Right lung (tissue), 2 donors: ENCODE measurements at regions not wholly inside any gene's neighbourhood (a gene's known extent, or its start where the extent isn't known, plus 50 kb on each side); places are given as distances from the start of the nearest gene placed in this dataset.
"Not testable (repeated sequence)": the region's sequence is repeated elsewhere in the genome, so short reads cannot be mapped to it uniquely, and the experiment has no call there.

Experiments used
- DNase-seq, 2 donors: peaks; one replicate each; pipeline ENCODE4 v3.0.0-alpha.2; 2013

GRCh38 chr1:176396604-176397395 lies 66.2 kb upstream of the PAPPA2 start:
- not testable (repeated sequence) for DNase-seq

GRCh38 chr1:176391621-176392020 lies 71.4 kb upstream of the PAPPA2 start:
- no peak for DNase-seq

GRCh38 chr1:176384841-176385240 lies 78.1 kb upstream of the PAPPA2 start:
- DNase-seq, result no peak

GRCh38 chr1:176382163-176382562 lies 80.8 kb upstream of the PAPPA2 start:
- no peak for DNase-seq

- DNase-seq, result no peak
Observed at GRCh38 chr1:176379626-176380339, 83.2 kb upstream of the PAPPA2 start.

- peak; percentile 47 to 63 for DNase-seq
Observed at GRCh38 chr1:176374967-176375569, 87.9 kb upstream of the PAPPA2 start.

- no peak for DNase-seq
Observed at GRCh38 chr1:176364236-176364905, 98.6 kb upstream of the PAPPA2 start.

GRCh38 chr1:176349135-176349715 lies 113.8 kb upstream of the PAPPA2 start:
- not testable (repeated sequence) for DNase-seq

- DNase-seq, result no peak
Observed at GRCh38 chr1:176341656-176342055, 121.3 kb upstream of the PAPPA2 start.

- no peak for DNase-seq
Observed at GRCh38 chr1:176338877-176339276, 124.1 kb upstream of the PAPPA2 start.

GRCh38 chr1:176330782-176331181 lies 123.7 kb upstream of the COP1 start:
- no peak for DNase-seq

GRCh38 chr1:176325664-176326063 lies 118.6 kb upstream of the COP1 start:
- no peak for DNase-seq

- DNase-seq, result no peak
Observed at GRCh38 chr1:176323472-176323871, 116.4 kb upstream of the COP1 start.

GRCh38 chr1:176315519-176316220 lies 108.6 kb upstream of the COP1 start:
- no peak for DNase-seq

GRCh38 chr1:176296602-176297001 lies 89.5 kb upstream of the COP1 start:
- not testable (repeated sequence) for DNase-seq

GRCh38 chr1:176285996-176286395 lies 78.9 kb upstream of the COP1 start:
- DNase-seq, result no peak

GRCh38 chr1:176271572-176271971 lies 64.5 kb upstream of the COP1 start:
- DNase-seq, result no peak
